HG03354 (cell line): ENCODE measurements at regions not wholly inside any gene's neighbourhood (a gene's known extent, or its start where the extent isn't known, plus 50 kb on each side); places are given as distances from the start of the nearest gene placed in this dataset.
"Not testable (repeated sequence)": the region's sequence is repeated elsewhere in the genome, so short reads cannot be mapped to it uniquely, and the experiment has no call there.

ENCODE experiments used
- ATAC-seq: cut with Tn5 transposase; IDR thresholded peaks from one replicate; pipeline ENCODE4 v1.9.1; 2021; ENCODE audit warnings: mild to moderate bottlenecking; ENCODE audit not compliant: unreplicated experiment, poor library complexity, severe bottlenecking

DNA sequence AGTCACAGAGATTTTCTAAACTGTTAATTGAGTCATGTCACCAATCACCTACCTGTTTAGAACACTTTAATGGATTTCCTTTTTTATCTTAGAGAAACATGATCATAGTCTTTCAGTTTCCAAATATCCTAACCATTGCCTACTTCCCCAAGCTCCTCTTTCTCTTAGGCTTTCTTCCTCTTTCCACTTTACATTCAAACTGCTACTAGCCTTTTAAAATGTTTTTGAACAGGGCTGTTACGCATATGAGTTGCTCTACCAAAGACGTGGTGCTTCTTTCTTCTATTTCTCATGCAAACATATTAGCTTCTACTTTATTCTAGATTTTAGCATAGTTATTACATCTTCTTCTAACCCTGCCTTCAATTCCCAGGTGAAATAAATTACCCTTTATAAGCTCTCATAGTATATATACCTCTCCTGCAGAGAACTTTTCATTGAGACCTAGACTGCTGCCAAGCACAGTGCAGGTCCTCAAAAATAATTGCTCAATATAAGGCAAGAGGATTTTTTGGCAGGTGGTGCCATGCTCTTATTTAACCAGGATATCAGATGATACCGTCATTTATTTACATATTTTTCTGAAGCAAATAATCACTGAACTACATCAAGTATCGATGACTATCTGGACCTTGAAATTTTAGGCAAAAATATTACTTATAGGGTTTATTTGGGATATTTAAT, 937.1 kb downstream of the TSN start:
- ATAC-seq, result no peak

DNA sequence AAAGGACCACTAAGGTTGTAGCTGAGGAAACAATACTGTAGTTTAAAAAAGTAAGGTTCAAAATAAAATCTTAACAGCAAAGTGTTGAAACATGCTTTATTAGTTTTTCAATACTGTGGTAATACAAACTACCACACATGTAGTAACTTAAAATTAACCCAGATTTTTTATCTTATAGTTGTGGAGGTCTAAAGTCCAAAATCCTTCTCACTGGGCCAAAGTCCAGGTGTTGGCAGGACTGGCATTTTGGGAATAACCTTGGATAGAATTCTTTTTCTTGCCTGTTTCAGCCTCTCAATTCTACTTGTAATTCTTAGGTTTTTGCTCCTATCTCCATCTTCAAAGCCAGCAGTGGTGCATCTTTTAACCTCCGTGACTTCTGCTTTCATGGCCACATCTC, 942.0 kb downstream of the TSN start:
- ATAC-seq, result no peak

DNA sequence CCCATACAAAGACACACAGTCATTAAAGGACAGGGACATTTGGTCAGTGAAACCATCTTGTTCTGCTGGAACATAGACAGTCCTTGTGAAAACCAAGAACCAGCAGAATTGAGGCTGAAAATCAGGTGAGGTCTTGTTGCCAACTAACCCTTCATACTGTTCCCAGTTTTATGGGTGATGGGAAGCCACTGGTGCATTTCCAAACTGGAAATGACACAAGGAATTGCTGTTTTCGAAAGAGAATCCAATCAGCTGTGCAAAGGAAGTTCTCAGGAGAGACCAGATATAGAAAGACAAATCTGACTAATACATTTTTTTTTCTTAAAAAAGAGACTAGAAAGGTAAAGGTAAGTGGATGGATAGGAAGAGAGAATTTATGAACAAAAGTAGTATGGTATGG, 948.2 kb downstream of the TSN start:
- ATAC-seq, result no peak

DNA sequence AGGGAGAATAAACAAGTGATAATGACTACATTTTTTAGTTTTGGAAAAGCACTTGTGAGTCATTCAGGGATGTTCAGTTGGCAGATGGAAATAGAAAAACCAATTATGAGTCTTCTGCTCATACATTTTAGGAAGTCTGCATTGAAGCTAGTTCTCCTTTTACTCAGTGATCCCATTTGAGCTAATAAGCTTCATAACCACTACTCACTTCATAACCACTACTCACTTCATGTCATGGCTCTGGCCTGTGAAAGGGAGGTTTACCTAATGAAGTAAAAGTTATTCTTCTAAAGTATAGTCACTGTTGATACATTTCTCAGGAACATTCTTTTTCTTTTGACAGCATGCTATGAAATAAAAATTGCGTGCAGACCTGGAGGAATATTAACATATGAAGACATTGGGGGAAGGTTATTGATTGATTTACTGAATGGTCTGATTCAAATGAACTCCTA, 948.7 kb downstream of the TSN start:
- peak; percentile 63 for ATAC-seq

DNA sequence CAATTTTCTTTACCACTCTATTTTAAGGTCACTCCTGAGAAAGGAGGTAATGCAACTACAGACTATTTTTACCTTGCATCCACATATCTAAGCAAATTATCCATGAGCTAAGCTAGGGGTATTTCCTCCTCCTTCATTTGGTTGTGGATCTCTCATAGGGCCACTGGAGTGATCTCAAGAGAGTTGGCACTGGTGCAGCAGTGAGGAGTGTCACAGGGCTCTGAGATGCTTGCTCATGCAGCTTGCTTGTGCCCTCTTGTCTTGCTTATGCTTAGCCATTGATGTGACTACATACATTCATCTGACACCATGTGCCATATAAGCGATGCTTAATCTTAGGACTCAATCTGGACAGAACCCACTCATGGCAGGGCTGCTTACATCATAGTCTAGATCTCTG, 950.3 kb downstream of the TSN start:
- ATAC-seq, result no peak

DNA sequence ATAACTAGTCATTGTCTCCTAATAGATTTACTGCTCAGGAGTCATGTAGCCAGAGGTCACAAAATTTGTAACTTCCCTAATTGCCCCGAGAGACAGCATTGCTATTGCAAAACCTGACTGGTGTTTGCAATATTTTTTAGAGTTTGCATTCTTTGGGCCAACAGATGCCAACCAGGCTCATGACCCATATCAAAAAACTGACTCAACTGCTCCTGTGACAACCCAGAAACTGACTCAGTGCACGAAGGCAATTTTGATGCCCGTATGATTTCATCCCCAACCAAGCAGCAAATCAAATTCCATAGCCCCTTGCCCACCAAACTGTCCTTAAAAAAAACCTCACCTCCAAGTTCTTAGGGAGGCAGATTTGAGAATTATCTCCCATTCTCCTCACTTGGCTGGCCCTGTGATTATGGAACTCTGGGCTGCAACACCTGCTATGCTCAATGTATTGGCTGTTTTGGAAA, 951.3 kb downstream of the TSN start:
- ATAC-seq, result no peak

DNA sequence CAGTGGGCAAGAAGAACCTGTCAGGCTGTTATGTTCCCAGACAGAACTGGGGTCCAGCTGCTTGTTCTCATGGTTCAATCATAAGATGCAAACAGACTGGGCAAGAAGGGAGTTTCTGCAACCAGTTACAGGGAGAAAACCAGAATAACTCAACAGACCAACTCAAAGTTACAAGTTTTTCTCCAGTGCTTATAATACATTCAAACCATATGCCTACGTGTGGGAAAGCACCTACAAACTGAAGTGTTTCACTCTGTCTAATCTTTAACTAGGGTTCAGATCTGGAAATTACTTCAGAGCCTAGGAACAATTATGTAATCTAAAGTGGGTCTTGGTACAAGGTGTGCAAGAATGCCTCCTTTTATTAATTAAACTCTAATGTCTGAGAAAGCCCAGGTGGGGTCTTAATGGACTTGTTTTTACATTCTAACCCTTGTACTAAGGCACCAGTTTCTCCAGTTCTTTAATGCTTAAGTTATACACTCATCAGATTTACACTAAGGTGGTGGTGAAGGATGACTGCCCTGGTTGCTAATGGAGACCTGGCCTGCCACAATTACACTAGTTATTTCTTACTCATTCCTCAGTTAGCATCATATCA, 951.9 kb downstream of the TSN start:
- ATAC-seq, result peak; percentile 62

DNA sequence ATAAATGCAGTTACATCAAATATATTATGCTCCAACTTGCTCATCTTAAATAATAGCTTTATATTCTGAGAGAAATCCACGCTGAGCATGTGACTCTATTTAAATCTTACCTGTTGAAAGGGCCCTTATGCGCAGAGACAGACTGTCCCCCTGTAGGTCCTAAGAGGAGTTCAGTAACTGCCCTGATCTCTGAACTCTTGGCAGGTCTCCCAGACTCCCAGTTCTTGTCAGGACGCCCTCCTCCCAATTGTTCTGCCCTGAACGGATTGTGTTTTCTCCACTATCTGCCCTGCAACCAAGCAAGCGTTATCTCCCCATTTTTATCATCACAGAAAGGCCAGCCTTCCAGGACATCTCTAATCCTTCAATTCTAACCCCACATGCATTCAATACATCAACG, 954.6 kb downstream of the TSN start:
- no peak for ATAC-seq

DNA sequence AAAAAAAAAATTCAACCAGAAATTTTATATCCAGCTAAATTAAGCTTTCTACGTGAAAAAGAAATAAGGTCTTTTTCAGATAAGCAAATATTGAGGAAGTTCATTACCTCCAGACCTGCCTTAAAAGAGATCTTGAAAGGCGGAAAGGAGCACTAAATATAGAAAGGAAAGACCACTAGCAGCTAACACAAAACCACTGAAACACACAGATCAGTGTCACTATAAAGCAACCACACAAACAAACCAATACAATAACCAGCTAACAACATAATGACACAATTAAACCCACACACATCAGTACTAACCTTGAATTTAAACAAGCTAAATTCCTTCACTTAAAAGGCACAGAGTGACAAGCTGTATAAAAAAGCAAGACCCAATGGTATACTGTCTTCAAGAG, 958.3 kb downstream of the TSN start:
- ATAC-seq, result no peak

DNA sequence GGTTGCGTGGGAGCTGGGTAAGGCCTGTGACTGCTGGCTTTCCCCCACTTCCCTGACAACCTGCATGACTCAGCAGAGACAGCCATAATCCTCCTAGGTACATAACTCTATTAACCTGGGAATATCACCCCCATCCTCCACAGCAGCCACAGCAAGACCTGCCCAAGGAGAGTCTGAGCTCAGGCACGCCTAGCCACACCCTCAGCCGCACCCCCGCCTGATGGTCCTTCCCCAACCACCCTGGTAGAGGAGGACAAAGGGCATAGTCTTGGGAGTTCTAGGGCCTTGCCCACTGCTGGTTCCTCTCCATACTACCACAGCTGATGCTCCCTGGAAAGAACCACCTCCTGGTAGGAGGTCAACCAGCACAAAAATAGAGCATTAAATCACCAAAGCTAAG, 965.4 kb downstream of the TSN start:
- ATAC-seq, result not testable (repeated sequence)

DNA sequence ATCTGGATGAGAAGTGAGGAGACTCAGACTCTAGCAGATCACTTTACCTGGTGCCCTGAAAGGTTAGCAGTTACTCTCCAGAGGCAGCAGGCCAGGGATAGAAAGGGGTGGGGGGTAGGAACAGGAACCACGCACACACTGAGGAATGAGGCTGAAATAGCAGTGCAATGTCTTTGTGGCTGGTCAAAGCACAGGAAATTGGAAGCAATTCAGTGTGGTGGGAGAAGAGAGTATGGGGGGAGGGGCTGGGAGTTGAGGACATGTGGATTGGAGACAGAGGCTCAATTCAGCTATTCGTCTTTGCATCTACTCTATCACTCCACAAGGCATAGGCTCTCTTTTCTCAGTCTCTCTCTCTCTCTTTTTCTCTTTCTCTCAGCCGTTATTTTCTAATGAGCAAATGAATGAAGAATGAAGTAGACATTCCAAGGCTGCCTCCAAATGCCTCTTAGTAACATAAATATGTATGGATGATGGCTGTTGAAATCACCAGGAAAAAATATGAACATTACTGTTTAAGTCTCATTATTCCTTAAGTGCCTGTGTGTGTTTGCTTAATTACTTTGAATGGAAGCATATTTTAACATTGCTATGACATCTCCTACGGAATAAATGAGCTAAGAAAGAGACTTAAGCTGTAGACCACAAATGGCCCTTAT, 979.4 kb downstream of the TSN start:
- no peak for ATAC-seq

DNA sequence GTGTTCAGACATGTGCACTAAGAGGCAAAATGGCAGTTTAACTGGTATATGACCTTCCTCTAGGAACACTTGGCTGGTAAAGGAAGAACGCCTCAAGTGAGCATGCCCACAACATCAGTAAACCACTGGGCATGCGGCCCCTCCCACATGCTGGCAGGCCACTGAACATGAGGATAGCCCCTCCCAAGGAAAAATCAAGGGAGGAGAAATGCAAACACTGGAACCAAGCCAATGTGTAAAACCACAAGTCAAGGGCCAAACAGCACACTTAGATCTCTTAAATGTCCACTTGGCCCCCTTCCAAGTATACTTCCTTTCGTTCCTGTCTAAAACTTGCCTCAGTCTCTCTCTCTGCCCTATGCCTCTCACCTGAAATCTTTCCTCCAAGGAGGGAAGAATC, 980.8 kb downstream of the TSN start:
- ATAC-seq, result no peak

DNA sequence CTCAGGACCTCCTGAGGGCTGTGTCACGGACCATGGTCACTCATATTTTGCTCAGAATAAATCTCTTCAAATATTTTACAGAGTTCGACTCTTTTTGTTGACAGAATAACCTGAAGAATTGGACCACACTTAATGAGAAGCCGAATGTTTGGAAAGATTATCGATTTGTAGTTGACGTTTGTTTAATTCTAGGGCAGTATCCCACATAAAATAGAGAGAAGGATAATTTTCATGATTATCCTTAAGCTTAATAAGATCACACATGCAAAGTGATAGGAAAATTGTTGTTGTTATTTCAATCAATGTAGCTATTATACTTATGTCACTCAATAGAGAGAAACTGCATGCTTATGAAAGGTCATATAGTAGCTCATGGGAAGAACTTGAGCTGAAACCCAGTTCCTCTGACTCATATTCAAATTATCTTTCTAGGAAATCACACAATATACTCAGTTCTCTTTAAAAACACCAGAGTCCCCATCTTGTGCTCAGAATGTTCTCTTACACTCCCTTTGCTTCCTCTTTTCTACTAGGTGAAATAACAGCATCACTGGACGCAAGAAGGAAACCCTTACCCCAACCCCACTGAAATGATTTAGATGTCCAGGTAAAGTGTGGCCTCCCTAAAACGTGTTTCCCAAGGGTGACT, 982.1 kb downstream of the TSN start:
- peak; percentile 90 for ATAC-seq

DNA sequence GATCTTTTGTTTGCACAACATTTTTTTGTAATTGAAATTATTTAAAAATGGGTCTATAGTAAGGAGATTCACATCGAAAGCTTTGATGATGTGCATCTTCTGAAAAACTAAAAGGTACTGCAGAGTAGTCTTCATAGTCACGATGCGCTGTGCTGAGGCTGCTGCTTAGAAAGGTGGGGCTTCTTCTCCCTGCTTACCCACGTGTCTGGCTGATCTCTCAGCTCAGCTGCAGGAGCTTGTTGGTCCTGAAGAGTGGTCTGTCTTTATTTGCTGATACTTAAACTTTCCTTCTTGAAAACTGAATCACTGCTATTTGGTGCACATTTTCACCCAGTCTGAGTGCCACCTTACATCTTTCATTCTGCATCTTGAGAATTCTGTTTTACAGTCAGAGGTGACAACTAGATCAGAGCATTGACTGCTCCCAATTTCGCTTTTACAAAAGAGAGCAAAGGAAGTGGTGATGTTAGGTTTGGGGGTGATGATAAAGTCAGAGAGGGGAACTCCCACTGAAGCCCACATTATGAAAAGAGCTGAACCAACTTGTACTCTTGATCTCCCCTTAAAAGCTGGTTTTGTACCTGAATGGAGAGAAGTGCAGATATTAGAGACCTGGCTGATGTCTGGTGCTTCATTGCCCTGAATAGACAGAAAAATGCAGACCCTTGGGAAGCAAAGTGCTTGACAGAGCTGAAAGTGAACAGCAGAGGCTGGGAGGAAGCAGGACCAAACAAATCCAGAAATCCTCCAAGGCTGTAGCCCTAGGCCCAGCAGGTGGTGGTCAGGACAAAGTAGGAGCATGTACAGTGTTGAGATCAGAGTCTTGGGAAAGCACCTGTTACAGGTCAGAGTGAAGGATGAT, 984.5 kb downstream of the TSN start:
- ATAC-seq, result no peak

DNA sequence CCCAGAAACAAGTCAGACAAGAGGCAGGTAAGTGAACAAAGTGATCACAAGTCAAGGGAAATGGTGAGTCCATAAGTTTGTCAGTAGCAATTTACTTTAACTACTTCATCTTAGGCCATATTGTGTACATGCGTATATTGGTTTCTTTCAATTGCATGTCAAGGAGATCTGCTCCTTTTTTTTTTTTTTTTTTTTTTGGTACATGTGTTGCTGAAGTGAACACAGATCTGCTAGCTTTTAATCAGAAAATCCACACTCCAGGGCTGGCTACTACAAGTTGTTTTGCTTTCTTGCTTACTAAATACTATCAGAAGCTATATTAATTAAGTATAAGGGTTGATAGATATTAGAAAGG, 985.1 kb downstream of the TSN start:
- no peak for ATAC-seq

DNA sequence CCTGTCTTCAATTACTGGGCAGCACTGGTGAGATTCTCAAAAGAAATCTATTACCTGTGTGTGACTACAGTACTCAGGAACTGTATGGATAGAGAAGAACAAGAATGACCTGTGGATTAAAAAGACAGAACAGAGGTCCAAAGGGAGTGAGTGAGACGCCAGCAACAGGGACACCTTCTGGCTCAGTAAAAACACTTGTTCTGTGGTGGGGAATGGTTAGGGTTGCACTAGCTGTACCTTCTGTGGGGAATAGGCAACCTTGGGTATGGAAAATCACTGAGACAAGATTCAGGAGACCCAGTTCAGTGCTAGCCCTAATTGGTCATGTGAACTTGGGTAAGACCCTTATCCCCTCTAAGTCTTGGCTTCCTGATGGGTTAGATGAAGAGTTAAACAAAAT, 986.0 kb downstream of the TSN start:
- no peak for ATAC-seq

DNA sequence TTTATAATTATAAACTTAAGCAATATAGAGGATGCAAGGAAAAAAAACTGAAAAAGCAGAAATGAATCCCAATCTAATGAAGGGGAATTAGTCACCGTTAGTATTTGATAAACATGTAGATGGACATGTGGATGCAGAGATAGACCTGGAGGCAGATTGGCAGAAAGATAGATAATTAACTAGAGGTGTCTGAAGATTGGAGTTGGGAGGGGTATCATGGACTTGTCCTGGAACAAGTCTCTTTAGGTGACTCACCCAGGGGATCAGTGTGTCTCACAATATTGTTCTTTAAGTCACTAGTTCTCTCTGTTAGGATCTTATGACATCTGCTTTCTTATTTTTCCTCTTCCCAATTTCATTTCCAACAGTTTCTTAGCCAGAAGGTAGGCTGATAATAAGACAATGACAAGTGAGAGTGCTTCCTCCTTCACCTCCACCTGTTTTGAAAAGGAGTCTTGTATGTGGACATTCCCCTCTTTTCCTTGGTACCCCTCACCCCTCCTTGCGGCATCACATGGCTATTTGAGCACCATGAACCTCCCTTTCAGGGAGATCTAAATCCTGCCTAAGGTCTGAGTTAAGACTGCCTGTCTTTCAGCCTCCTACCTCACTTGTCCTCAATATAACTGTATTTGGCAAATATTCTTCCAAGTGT, 987.7 kb downstream of the TSN start:
- ATAC-seq, result no peak

DNA sequence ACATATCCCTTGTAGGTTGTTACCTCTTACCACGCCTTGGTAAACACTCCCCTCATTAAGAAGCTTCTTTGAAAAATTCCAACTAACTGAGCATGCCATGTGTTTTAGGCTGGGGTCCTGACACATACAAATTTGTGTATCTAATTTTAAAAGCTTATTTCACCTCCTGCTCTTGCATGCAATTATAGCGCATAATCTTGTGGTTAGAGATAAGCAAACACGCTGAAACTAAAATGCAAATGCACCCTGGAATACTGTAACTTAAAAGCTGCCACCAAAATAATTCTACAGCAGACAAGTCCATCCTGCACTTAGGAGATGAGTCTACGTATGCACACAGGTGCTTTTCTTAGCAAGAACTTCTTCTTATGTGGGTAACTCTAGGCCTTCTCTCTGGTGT, 990.2 kb downstream of the TSN start:
- no peak for ATAC-seq

DNA sequence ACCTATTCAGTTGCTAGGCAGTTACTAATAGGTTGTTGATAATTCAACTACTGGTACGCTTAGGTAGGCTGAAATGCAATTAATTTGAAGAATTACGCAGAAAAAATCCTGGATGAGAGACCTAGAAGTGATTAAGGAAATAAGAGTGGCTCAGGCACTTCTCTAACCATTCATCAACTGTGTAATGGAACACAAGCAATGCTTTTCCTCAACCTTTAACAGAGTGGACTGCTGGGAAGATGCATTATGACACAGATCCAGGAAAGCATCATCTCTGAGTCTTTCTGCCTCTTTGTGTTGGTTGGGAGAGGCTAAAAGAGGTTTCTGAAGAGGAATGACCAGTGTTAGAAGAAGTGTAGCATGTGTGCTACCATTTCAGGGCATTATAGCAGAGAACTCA, 992.2 kb downstream of the TSN start:
- ATAC-seq, result no peak
